GM23248 (cell line): ENCODE measurements at regions not wholly inside any gene's neighbourhood (a gene's known extent, or its start where the extent isn't known, plus 50 kb on each side); places are given as distances from the start of the nearest gene placed in this dataset.

Experiments
- EZH2 ChIP-seq: fragments of 200-600 bp; sonication (generic); IDR thresholded peaks from 2 replicates; pipeline ENCODE4 v1.6.1; 2018; ENCODE audit warnings: antibody characterized with exemption, mild to moderate bottlenecking; ENCODE audit not compliant: insufficient read depth, poor library complexity, severe bottlenecking
- EZH2phosphoT487 ChIP-seq: fragments of 200-600 bp; sonication (generic); IDR thresholded peaks from 2 replicates; pipeline ENCODE4 v1.6.1; 2018; ENCODE audit warnings: antibody characterized with exemption, moderate library complexity, mild to moderate bottlenecking, low read depth; ENCODE audit not compliant: insufficient read depth

DNA sequence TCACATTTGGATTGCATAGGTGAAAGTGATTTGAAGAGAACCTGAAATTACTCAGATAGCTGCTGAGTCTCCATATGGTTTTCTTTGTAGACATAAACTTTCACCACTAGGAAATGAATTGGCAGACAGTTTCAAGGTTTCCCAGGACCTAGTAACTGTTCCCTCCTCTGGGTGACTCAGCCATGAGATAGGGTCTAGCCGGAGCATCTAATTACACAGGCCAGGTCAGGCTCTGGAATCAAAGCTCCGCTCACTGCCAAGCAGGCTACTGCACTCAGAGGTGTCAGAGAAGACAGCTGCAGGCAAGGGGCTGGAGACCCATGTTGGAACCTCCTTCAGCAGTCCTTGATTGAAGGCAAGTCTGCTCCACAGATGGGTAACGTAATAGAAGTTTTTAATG lies 429.2 kb downstream of the TNS1 start:
- TF ChIP-seq EZH2 = no peak
- TF ChIP-seq EZH2phosphoT487 = no peak
